ENCODE measurements at regions not wholly inside any gene's neighbourhood (a gene's known extent, or its start where the extent isn't known, plus 50 kb on each side); places are given as distances from the start of the nearest gene placed in this dataset.

DNA sequence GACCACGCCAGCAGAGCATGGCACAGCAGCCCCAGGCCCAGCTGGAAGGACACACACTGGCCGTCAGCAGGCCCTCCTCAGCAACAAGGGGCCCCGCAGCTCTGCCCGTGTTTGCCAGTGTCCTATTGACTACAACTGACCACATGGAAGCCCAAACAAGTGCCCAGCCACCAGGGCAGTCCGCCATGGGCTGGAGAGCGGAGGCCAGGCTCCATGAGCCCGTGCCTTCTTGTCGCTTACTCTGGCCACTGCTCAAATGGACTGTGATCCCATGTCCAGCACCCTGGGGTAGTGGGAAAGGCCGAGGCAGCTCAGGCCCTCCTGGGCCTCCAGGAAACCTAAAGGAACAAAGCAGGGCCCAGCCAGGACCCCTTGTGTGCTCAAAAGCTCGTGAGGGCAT is 53.9 kb upstream of the TAF1B start:
- TF ChIP-seq, protein P1, sequence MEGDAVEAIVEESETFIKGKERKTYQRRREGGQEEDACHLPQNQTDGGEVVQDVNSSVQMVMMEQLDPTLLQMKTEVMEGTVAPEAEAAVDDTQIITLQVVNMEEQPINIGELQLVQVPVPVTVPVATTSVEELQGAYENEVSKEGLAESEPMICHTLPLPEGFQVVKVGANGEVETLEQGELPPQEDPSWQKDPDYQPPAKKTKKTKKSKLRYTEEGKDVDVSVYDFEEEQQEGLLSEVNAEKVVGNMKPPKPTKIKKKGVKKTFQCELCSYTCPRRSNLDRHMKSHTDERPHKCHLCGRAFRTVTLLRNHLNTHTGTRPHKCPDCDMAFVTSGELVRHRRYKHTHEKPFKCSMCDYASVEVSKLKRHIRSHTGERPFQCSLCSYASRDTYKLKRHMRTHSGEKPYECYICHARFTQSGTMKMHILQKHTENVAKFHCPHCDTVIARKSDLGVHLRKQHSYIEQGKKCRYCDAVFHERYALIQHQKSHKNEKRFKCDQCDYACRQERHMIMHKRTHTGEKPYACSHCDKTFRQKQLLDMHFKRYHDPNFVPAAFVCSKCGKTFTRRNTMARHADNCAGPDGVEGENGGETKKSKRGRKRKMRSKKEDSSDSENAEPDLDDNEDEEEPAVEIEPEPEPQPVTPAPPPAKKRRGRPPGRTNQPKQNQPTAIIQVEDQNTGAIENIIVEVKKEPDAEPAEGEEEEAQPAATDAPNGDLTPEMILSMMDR (conservative IDR thresholded peaks at IDR 0.05; ENCODE audit: low read depth, low read length): no peak
- TF ChIP-seq EZH2phosphoT487 (IDR thresholded peaks at IDR 0.05; ENCODE audit: borderline replicate concordance, low read length) (no peak), EZH2 (IDR thresholded peaks at IDR 0.05; ENCODE audit: low read length, unreplicated experiment) (no peak)
